ENCODE measurements at regions not wholly inside any gene's neighbourhood (a gene's known extent, or its start where the extent isn't known, plus 50 kb on each side); places are given as distances from the start of the nearest gene placed in this dataset.

- peak overlapping the region; percentile 81 to 87 (median 84) for H3K27ac ChIP-seq
- TF ChIP-seq CTCF (IDR thresholded peaks at IDR 0.05): no peak
- H3K36me3 ChIP-seq: no peaks in the 10 kb centered on the region
- H3K4me3 ChIP-seq (replicated peaks in 1 of 3): no peak overlapping the region
- H3K9me3 ChIP-seq: no peaks in the 10 kb centered on the region
- peak in 1 of 2 donors; percentile 25 for DNase-seq
- peaks cover 0 to 46% of the 10 kb centered on the region in 2 donors for H3K4me1 ChIP-seq
- intact Hi-C loops (cut with DNase I): loop anchor here (10.0 kb wide), 1 partner anchor 117 kb away; the partner anchor contains the start of gene ETS2
- no peaks in the 10 kb centered on the region for H3K27me3 ChIP-seq
- 72 to 74% methylated on average over 7 of the region's 7 CpGs for WGBS, 2 donors
Measured at GRCh38 chr21:38921511-38922251, 116.0 kb downstream of the ETS2 start.

GRCh38 chr21:38920631-38921398 is 115.1 kb downstream of the ETS2 start:
- H3K36me3 ChIP-seq: no peaks in the 10 kb centered on the region
- no peaks in the 10 kb centered on the region for H3K9me3 ChIP-seq
- H3K27ac ChIP-seq: peak overlapping the region; percentile 81 to 87 (median 84)
- H3K27me3 ChIP-seq: no peaks in the 10 kb centered on the region
- peaks cover 0 to 39% of the 10 kb centered on the region in 2 donors for H3K4me1 ChIP-seq
- intact Hi-C loops (cut with DNase I): loop anchor here (10.0 kb wide), 1 partner anchor 116 kb away; the partner anchor contains the start of gene ETS2
- TF ChIP-seq CTCF (IDR thresholded peaks at IDR 0.05): no peak
- TF ChIP-seq POLR2A (IDR thresholded peaks at IDR 0.05): peak in 1 of 2 donors; percentile 25
- H3K4me3 ChIP-seq (replicated peaks in 1 of 3): no peak overlapping the region
- 21 to 26% methylated on average over 8 of the region's 8 CpGs for WGBS, 2 donors
- peak in 1 of 2 donors; percentile 35 for DNase-seq

GRCh38 chr21:38918607-38919346 is 113.0 kb downstream of the ETS2 start:
- intact Hi-C loops (cut with DNase I): no loop called here
- no peaks in the 10 kb centered on the region for H3K36me3 ChIP-seq

GRCh38 chr21:38917043-38917774 is 111.5 kb downstream of the ETS2 start:
- H3K27me3 ChIP-seq: no peaks in the 10 kb centered on the region
- peaks cover 15 to 59% of the 10 kb centered on the region in 2 donors for H3K4me1 ChIP-seq
- peak overlapping the region in 1 of 3 donors; percentile 48 for H3K27ac ChIP-seq
- intact Hi-C loops (cut with DNase I): no loop called here
- 84 to 89% methylated on average over 12 of the region's 12 CpGs for WGBS, 2 donors
- H3K9me3 ChIP-seq: no peaks in the 10 kb centered on the region
- no peak overlapping the region for H3K4me3 ChIP-seq (replicated peaks in 1 of 3)
- no peak for TF ChIP-seq POLR2A (IDR thresholded peaks at IDR 0.05)
- TF ChIP-seq CTCF (IDR thresholded peaks at IDR 0.05): no peak
- no peak for DNase-seq
- no peaks in the 10 kb centered on the region for H3K36me3 ChIP-seq

More at GRCh38 chr21:38918607-38919346, 113.0 kb downstream of the ETS2 start:
- no peak overlapping the region for H3K4me3 ChIP-seq (replicated peaks in 1 of 3)
- H3K4me1 ChIP-seq: peaks cover 9 to 43% of the 10 kb centered on the region in 2 donors
- no peaks in the 10 kb centered on the region for H3K9me3 ChIP-seq
- no peak for DNase-seq
- H3K27ac ChIP-seq: peak overlapping the region in 2 of 3 donors; percentile 84 to 87
- no peaks in the 10 kb centered on the region for H3K27me3 ChIP-seq
- 95 to 96% methylated on average over 5 of the region's 5 CpGs for WGBS, 2 donors
- no peak for TF ChIP-seq POLR2A (IDR thresholded peaks at IDR 0.05)
